Mucosa of rectum (tissue), 2 donors: ENCODE measurements at regions not wholly inside any gene's neighbourhood (a gene's known extent, or its start where the extent isn't known, plus 50 kb on each side); places are given as distances from the start of the nearest gene placed in this dataset.

Source experiments
- H3K27ac ChIP-seq, 2 donors: one replicate each; pipeline ENCODE4 v1.7.0; 2013; ENCODE audit warnings: inconsistent platforms in 2 of 2, low read depth in 2 of 2, low read length in 2 of 2
- H3K27me3 ChIP-seq, 2 donors: one replicate each; pipeline ENCODE4 v1.7.0; 2013; ENCODE audit warnings: low read length in 2 of 2; ENCODE audit not compliant: control insufficient read depth in 2 of 2, insufficient read depth in 2 of 2
- H3K36me3 ChIP-seq, 2 donors: one replicate each; pipeline ENCODE4 v1.7.0; 2013; ENCODE audit warnings: low read length in 2 of 2; ENCODE audit not compliant: control insufficient read depth in 2 of 2, insufficient read depth in 2 of 2
- H3K4me1 ChIP-seq, 2 donors: one replicate each; pipeline ENCODE4 v1.7.0; 2013; ENCODE audit warnings: low read length in 2 of 2, mild to moderate bottlenecking in 1 of 2; ENCODE audit not compliant: control insufficient read depth in 2 of 2, insufficient read depth in 2 of 2
- H3K4me3 ChIP-seq, 2 donors: one replicate each; pipeline ENCODE4 v1.7.0; 2013; ENCODE audit warnings: low read length in 2 of 2
- H3K9ac ChIP-seq, 2 donors: one replicate each; pipeline ENCODE4 v1.7.0; 2013; ENCODE audit warnings: low read length in 2 of 2, low read depth in 1 of 2, mild to moderate bottlenecking in 1 of 2
- H3K9me3 ChIP-seq, 2 donors: one replicate each; pipeline ENCODE4 v1.7.0; 2013; ENCODE audit warnings: low read length in 2 of 2; ENCODE audit not compliant: control insufficient read depth in 2 of 2
- donor health status: healthy.
- donor health status: Normal muscosa, but diverticular disease.

DNA sequence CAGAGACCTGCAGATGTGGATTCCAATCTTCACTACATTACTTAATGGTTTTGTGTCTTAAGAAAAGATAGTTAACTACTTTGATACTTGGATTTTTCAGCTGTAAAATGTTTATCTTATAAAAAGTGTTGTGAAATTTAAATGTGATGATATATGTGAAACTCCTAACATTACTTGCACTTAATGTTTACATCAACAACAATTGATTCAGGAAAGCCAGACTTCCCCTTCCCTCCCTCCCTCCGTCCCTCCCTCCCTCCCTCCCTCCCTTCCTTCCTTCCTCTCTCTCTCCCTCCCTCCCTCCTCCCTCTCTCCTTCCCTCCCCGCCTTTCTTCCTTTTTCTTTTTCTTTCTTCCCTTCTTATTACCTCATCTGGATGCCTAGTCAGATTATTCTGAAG, 773.9 kb upstream of the FAM98A start:
- Histone ChIP-seq H3K4me3 (no peak overlapping the region), H3K36me3 (no peaks in the 10 kb centered on the region), H3K27me3 (no peaks in the 10 kb centered on the region), H3K4me1 (no peaks in the 10 kb centered on the region), H3K9ac (no peak overlapping the region), H3K9me3 (no peaks in the 10 kb centered on the region), H3K27ac (no peak overlapping the region)

- no peak overlapping the region for H3K9ac ChIP-seq
- no peaks in the 10 kb centered on the region for H3K4me1 ChIP-seq
- H3K9me3 ChIP-seq, result no peaks in the 10 kb centered on the region
- no peak overlapping the region for H3K27ac ChIP-seq
- no peaks in the 10 kb centered on the region for H3K27me3 ChIP-seq
- no peaks in the 10 kb centered on the region for H3K36me3 ChIP-seq
- H3K4me3 ChIP-seq, result no peak overlapping the region
Measured at GRCh38 chr2:34371711-34372110, 772.6 kb upstream of the FAM98A start.

DNA sequence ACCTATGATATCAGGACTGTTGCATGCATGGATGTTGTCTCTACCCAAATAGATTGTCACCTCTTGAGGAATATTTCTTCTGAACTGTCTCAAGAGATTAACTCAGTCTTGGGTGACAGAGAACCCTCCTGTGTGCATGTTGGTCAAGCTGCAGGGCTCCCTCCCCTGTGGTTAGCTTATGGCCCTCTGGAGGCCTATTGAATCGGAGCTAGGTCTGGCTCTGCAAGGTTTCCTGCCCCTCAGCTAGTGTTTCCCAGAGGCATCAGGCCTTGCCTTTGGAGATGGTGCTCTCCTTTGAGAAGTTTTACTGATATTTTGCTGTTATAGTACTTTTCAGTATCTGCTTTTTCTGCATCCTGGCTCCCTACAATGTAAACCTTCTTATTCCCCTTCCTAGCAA, 769.2 kb upstream of the FAM98A start:
- Histone ChIP-seq H3K4me1 (no peaks in the 10 kb centered on the region), H3K9ac (no peak overlapping the region), H3K9me3 (no peaks in the 10 kb centered on the region), H3K36me3 (no peaks in the 10 kb centered on the region), H3K27me3 (no peaks in the 10 kb centered on the region), H3K4me3 (no peak overlapping the region), H3K27ac (no peak overlapping the region)

- no peaks in the 10 kb centered on the region for H3K27me3 ChIP-seq
- H3K27ac ChIP-seq, result no peak overlapping the region
- no peak overlapping the region for H3K9ac ChIP-seq
- H3K4me3 ChIP-seq, result no peak overlapping the region
- no peaks in the 10 kb centered on the region for H3K4me1 ChIP-seq
- no peaks in the 10 kb centered on the region for H3K36me3 ChIP-seq
- H3K9me3 ChIP-seq, result no peaks in the 10 kb centered on the region
Measured at GRCh38 chr2:34365932-34366331, 766.8 kb upstream of the FAM98A start.

DNA sequence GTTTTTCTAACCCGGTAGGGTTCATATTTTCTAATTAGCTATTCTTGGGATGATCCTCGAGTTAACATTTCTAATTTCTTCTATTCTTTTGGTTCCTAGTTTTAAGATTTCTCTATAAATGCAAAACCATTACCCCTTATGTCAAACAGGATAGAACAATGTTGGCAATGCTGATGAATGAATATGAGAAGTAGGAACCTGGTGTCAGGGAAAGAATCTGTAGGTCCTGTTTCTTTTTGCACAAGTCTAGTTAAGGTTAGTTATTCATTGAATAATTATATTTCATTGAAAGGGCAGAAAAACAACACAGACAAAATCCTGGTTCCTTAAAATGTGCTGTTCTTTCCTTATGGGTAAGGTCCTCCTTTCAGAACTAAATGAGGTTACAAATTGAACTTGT, 766.4 kb upstream of the FAM98A start:
- no peak overlapping the region for H3K27ac ChIP-seq
- H3K9ac ChIP-seq, result no peak overlapping the region
- no peaks in the 10 kb centered on the region for H3K36me3 ChIP-seq
- H3K9me3 ChIP-seq, result no peaks in the 10 kb centered on the region
- H3K27me3 ChIP-seq, result no peaks in the 10 kb centered on the region
- H3K4me1 ChIP-seq, result no peaks in the 10 kb centered on the region
- no peak overlapping the region for H3K4me3 ChIP-seq

DNA sequence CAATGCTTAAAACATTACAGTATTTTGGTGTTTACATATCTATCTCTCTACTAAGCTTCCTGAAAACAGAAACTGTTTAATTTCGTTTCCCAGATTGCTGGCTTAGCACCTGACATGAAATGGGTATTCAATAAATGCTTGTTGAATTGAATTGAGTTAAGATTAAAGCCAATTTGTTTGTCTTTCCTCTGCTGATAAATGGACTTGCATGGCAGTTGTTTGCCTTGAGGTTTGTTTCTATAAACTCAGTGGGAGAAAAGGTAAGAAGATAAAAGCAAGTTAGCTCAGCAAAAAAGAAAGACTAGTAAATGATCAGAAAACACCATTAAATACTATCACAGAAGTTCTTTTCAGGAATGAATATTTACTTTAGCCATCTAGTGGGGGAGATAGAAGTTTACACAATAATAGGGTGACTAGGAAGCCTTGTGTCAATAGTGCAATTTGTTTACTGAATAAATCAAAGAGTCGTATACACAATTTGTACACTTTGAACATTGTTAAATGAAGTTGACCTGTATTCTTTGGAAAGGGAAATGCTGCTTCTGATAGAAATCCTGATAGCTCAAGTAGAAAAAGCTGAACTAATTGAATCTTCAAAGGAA, 754.5 kb upstream of the FAM98A start:
- H3K9me3 ChIP-seq, result no peaks in the 10 kb centered on the region
- H3K27ac ChIP-seq, result no peak overlapping the region
- H3K4me1 ChIP-seq, result no peaks in the 10 kb centered on the region
- H3K9ac ChIP-seq, result no peak overlapping the region
- no peaks in the 10 kb centered on the region for H3K36me3 ChIP-seq
- no peak overlapping the region for H3K4me3 ChIP-seq
- no peaks in the 10 kb centered on the region for H3K27me3 ChIP-seq

- Histone ChIP-seq H3K9ac (no peak overlapping the region), H3K27ac (no peak overlapping the region), H3K4me1 (no peaks in the 10 kb centered on the region), H3K27me3 (no peaks in the 10 kb centered on the region), H3K4me3 (no peak overlapping the region), H3K36me3 (no peaks in the 10 kb centered on the region), H3K9me3 (no peaks in the 10 kb centered on the region)
Measured at GRCh38 chr2:34349527-34349926, 750.4 kb upstream of the FAM98A start.

GRCh38 chr2:34345030-34345429, 745.9 kb upstream of the FAM98A start:
- H3K4me3 ChIP-seq, result no peak overlapping the region
- no peaks in the 10 kb centered on the region for H3K27me3 ChIP-seq
- H3K27ac ChIP-seq, result no peak overlapping the region
- H3K4me1 ChIP-seq, result no peaks in the 10 kb centered on the region
- no peak overlapping the region for H3K9ac ChIP-seq
- H3K9me3 ChIP-seq, result no peaks in the 10 kb centered on the region
- H3K36me3 ChIP-seq, result no peaks in the 10 kb centered on the region

GRCh38 chr2:34340307-34340706, 741.2 kb upstream of the FAM98A start:
- Histone ChIP-seq H3K27me3 (no peaks in the 10 kb centered on the region), H3K9ac (no peak overlapping the region), H3K9me3 (no peaks in the 10 kb centered on the region), H3K36me3 (no peaks in the 10 kb centered on the region), H3K27ac (no peak overlapping the region), H3K4me3 (no peak overlapping the region), H3K4me1 (no peaks in the 10 kb centered on the region)

GRCh38 chr2:34337735-34338134, 738.6 kb upstream of the FAM98A start:
- Histone ChIP-seq H3K36me3 (no peaks in the 10 kb centered on the region), H3K27ac (no peak overlapping the region), H3K4me3 (no peak overlapping the region), H3K9ac (no peak overlapping the region), H3K9me3 (no peaks in the 10 kb centered on the region), H3K27me3 (no peaks in the 10 kb centered on the region), H3K4me1 (no peaks in the 10 kb centered on the region)

GRCh38 chr2:34332813-34333212, 733.7 kb upstream of the FAM98A start:
- no peaks in the 10 kb centered on the region for H3K27me3 ChIP-seq
- H3K9me3 ChIP-seq, result no peaks in the 10 kb centered on the region
- H3K27ac ChIP-seq, result no peak overlapping the region
- no peak overlapping the region for H3K9ac ChIP-seq
- H3K4me3 ChIP-seq, result no peak overlapping the region
- H3K36me3 ChIP-seq, result no peaks in the 10 kb centered on the region
- no peaks in the 10 kb centered on the region for H3K4me1 ChIP-seq
